NCI-H1436 (cell line): ENCODE measurements at regions not wholly inside any gene's neighbourhood (a gene's known extent, or its start where the extent isn't known, plus 50 kb on each side); places are given as distances from the start of the nearest gene placed in this dataset.
"Not testable (repeated sequence)": the region's sequence is repeated elsewhere in the genome, so short reads cannot be mapped to it uniquely, and the experiment has no call there.

Source experiments
- DNase-seq: peaks from one replicate; lab custom pipeline; 2025; lab: John Stamatoyannopoulos, UW

DNA sequence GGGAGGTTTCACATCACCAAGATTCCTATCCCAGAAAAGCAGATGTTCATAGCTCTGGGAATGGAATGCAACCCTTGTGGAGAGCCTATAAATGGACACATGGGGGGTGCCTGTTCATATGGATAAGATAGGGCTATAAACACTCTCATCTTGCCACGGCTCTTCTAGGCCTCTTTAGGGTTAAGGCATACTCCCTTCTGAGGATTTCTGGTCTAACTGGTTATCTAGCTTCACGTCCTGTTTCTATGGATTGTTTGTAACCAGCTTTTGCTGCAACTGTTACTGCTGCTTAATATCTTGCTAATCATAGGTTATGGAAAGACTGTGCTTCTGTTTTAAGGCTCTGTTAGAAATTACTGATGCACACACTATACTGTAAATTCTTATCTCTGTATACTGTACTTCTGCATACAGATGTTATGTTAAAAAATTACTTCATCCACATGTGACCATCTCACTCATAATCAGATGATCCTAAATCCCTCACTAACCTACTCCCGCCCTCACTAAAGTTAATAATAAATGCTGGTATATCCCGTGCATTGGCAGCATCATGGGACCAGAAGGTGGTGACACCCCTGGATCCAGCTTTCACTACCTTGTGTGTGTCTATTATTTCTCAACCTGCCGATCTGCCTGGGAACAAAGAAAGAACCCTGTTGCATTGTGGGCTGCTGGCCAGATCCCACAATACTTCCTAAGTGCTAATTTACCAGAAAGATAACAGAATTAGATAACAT lies 68.7 kb downstream of the PRKAB2 start:
- DNase-seq, result not testable (repeated sequence)

- DNase-seq, result no peak
Observed at GRCh38 chr1:147099192-147099591, 73.1 kb downstream of the PRKAB2 start.

DNA sequence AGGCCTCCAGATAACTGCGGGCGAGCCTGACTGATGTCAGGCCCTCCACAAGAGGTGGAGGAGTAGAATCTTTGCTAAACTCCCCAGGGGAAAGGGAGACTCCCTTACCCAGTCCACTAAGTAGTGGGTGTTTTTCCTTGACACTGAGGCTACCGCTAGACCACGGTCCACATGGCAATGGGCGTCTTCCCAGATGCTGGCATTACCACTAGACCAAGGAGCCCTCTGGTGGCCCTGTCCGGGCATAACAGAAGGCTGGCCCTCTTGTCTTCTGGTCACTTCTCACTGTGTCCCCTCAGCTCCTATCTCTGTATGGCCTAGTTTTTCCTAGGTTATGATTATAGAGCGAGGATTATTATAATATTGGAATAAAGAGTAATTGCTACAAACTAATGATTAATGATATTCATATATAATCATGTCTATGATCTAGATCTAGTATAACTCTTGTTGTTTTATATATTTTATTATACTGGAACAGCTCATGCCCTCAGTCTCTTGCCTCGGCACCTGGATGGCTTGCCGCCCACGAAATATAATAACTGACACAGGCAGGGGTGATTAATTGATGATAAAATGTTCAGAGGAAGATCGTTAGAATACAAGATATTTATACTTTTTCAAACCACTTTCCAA lies 73.8 kb downstream of the PRKAB2 start:
- not testable (repeated sequence) for DNase-seq

DNA sequence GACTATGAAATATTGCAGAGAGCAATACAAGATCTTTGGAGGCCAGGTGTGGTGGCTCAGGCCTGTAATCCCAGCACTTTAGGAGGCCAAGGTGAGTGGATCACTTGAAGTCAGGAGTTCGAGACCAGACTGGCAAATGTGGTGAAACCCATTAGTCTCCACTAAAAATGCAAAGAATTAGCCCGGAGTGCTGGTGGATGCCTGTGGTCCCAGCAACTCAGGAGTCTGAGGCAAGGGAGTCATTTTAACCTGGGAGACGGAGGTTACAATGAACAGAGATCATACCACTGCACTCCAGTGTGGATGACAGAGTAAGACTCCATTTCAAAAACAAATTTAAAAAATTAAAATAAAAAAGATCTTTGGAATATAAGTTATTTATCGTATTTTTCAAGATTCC lies 76.6 kb downstream of the PRKAB2 start:
- no peak for DNase-seq

- no peak for DNase-seq
Observed at GRCh38 chr1:147091801-147092200, 80.5 kb downstream of the PRKAB2 start.

DNA sequence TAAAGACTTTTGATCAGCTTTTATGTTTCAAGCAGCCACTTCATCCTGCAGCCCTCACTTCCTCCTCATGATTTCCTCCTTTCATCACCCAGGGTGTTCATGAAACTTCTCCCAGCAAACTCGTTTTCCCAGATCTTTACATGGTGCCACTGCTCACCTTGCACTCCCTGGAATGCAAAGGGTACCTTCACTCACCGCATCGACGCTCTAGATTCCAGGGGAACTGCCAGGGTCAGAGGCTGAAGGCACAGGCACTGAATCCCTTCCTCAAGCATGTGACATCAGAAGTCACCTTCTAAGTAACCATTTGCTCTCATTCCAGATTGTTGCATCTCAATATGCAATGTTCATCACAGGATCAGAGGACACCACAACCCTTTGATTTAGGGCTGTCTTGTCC lies 82.8 kb downstream of the PRKAB2 start:
- no peak for DNase-seq

GRCh38 chr1:147086129-147086528 lies 86.1 kb downstream of the PRKAB2 start:
- no peak for DNase-seq

DNA sequence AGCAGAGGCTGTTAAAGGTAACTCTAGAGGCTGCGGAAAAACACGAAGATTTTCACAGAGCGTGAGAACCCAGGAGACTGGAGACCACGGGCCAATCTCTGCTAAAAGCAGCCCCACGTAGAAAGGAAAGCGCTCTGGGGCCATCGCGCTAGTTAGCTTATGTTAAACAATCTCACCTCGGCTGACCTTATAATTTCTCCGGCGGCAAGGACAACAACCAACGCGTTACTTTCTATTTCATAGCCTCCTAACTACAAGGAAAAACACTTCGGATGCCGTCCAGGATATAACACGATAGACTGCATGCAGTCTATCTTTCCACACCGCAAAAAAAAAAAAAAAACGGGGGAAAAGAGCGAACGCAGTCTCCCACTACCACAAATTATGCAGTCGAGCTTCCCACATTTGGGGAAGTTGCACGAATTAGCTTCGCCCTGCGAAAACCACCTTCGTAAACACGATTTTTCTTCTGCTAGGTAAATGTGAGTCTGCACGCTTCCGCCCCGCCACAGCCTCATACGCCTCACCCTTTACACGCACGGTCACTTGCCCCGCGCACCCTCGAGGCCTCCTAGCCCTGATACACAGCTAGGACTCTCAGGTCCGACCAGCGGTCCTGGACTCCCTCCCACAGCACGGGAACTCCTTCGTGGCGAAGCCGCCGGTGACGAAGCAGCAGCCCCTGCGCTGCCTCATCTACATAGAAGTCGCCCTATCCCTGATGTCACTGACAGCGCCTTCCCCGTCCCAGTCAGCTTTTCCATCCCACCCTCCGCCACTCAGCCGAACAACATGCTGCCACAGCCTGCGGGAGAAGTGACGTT lies 87.8 kb downstream of the PRKAB2 start:
- peak; percentile 45 for DNase-seq

DNA sequence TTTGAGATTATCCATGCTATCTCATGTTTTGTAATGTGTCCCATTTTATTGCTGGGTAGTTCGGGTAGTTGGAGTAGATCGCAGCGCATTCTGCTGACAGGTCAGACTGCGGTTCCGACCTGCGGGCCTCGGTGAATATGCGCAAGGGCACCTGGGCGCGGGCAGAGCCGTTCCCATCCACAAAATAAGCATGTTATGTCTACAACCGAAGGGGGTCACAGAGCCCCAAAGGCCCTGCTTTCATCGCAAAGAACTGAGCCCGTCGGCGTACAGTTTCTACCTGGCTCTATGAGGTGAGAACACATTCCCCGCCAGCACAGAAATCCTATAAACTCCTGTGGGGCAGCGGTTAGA lies 88.4 kb downstream of the PRKAB2 start:
- DNase-seq, result no peak

- DNase-seq, result no peak
Observed at GRCh38 chr1:147080671-147081394, 91.4 kb downstream of the PRKAB2 start.

DNA sequence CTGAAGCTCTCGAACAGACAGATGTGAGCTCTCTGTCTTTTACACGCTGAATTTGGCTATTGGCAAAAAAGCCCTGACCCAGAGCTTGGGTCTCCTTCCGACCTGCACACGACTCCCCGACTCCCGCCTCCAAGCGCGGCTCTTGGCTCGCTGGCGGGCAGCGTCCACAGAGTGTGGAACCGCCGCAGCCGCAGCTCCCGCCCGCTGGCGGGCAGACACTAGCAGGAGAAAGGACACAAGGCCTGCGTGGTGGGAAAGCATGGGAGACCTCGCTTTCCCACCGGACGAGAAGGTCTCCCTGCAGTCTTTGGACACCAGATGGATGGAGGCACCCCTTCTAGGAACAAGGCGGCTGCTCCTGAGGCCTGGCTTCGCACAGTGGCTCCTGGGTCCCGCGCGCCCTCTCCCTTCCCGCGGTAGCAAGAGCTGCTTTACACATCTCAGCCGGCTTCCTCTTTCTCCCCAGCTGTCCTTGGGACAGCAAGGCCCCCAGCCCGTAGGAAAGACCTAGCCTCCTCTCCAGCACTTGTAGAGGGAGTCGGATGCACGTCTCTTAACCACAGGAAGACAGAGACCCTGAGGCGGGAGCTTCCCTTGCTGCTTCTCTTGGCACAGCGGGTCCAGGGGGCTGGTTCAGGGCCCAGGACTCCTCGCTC lies 92.1 kb downstream of the PRKAB2 start:
- no peak for DNase-seq

- DNase-seq, result no peak
Observed at GRCh38 chr1:147079400-147080005, 92.8 kb downstream of the PRKAB2 start.

DNA sequence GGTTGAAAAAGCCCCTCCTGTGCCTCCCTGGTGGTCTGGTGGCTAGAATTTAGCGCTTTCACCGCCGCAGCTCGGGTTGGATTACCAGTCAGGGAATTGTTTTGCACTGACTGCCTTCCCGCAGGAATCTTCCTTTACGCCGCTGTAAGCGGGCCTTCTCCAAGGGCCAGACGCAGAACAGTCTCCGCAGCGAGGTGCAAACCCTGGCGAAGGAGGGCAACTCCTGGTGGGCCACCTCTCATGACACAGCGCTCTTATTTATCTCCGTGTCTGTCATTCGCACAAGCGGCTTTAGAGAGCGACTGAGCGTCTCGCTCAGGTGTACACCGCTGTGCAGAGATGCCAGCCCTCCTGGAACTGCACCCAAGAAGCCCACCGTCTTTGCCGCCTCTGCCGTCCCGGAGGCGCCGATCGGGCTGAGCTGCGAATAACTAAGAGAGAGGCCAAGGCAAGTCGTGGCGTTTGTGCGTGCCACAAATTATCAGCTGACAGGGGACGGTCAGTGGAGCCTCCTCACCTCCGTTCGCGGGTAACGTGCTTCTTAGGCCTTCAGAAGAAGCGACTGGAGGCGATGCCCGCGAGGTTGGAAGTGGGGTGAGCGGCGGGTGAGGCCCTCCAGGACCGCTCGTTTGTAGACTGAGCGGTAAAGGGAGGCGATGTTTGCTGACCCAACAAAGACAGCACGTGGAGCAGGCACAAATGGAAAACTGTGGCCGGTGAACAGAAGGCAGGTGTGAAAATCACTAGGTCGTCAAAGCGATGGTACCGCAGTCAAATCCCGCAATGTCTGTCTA lies 93.5 kb downstream of the PRKAB2 start:
- no peak for DNase-seq

DNA sequence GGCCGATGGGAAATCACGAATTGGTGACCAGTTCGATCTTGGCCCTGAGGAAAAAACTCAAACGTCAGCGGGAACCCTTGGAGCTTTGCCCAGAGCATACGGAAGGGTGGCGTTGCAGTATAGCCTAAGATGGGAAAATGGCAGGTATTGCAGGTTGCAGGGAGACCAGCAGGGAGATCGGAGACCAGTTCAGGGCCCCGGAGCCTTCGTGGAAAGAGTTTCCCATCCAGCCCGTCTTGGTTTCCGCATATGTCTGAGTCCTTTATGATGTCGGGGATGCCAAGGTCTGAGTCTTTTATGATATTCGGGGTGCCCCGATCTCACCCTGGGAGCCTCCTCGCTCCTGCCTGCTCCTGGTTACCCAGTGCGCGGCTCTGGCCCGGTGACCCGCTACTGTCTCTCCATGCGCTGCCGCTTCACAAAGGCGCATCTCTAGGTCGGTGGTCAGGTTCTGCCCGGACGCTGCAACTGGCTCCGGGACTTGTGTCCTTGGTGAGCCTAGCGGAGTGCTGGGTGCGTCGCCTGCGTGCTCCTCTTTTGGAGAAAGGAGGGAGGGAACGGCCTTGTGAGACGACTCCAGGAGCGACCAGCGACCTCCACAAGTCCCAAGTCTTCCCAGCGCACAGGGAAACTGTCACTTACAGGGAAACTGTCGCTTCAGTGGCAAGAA lies 94.2 kb downstream of the PRKAB2 start:
- no peak for DNase-seq

- DNase-seq, result no peak
Observed at GRCh38 chr1:147077523-147077922, 94.7 kb downstream of the PRKAB2 start.

DNA sequence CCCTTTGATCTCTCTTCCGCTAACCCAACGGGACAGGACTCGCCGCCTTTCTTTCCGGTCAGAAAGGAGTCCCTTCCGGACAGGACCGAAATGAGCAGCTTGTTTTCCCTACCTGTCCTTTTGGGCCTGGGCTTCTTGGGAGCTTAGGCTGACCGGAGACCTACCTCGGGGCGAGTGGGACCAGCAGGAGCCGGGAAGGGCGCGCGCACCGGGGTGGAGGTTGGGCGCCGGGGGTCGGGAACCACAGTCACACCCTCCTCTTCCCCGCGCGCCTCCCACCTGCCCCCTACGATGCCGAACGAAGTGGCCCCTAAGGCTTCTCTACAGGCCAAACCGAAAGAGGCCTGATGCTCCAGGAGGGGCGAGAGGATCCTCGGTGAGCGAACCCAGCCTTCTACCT lies 95.2 kb downstream of the PRKAB2 start:
- DNase-seq, result no peak

DNA sequence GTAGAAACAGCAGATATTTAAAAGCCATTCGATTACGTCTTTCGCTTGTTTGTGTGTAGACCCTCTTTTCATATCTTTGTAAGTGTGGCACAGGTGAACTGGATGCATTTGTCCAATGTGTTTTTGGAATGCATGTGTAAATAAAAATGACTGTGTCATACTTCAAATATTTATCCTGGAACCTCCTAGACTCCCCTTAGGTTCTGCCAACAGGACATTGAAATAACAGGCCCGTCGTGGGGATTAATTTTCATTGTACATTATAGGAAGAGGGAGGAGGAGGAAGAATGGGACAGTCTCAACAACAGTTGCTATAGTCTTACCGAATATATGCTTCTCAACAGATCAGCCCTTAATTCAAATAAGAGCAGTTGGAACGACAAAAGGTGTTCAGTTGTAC lies 95.8 kb downstream of the PRKAB2 start:
- DNase-seq, result no peak

GRCh38 chr1:147072482-147073432 lies 99.5 kb downstream of the PRKAB2 start:
- no peak for DNase-seq

- DNase-seq, result no peak
Observed at GRCh38 chr1:147071142-147071541, 101.1 kb downstream of the PRKAB2 start.
